GM19238 (cell line): ENCODE measurements at regions not wholly inside any gene's neighbourhood (a gene's known extent, or its start where the extent isn't known, plus 50 kb on each side); places are given as distances from the start of the nearest gene placed in this dataset.

Experiments used
- DNase-seq: peaks from one replicate; pipeline ENCODE4 v3.0.0; 2011; ENCODE audit warnings: low spot score; ENCODE audit not compliant: insufficient read length

GRCh38 chr6:126804332-126805064, 314.0 kb upstream of the RSPO3 start:
- DNase-seq = peak; percentile 2

- DNase-seq = no peak
Measured at GRCh38 chr6:126805861-126806260, 312.6 kb upstream of the RSPO3 start.

- no peak for DNase-seq
Measured at GRCh38 chr6:126807876-126808275, 310.6 kb upstream of the RSPO3 start.

- no peak for DNase-seq
Measured at GRCh38 chr6:126811321-126811720, 307.1 kb upstream of the RSPO3 start.

- no peak for DNase-seq
Measured at GRCh38 chr6:126812010-126812409, 306.5 kb upstream of the RSPO3 start.

GRCh38 chr6:126812651-126813050, 305.8 kb upstream of the RSPO3 start:
- no peak for DNase-seq

GRCh38 chr6:126820634-126821033, 297.8 kb upstream of the RSPO3 start:
- DNase-seq = no peak

- DNase-seq = no peak
Measured at GRCh38 chr6:126821706-126822105, 296.8 kb upstream of the RSPO3 start.

GRCh38 chr6:126824226-126824625, 294.2 kb upstream of the RSPO3 start:
- DNase-seq = no peak

- DNase-seq = no peak
Measured at GRCh38 chr6:126824815-126825214, 293.7 kb upstream of the RSPO3 start.

- DNase-seq = no peak
Measured at GRCh38 chr6:126826166-126826714, 292.2 kb upstream of the RSPO3 start.

GRCh38 chr6:126831461-126831860, 287.0 kb upstream of the RSPO3 start:
- DNase-seq = no peak

- DNase-seq = no peak
Measured at GRCh38 chr6:126842769-126843168, 275.7 kb upstream of the RSPO3 start.

- DNase-seq = no peak
Measured at GRCh38 chr6:126848119-126848518, 270.4 kb upstream of the RSPO3 start.

GRCh38 chr6:126867641-126868040, 250.8 kb upstream of the RSPO3 start:
- DNase-seq = no peak

GRCh38 chr6:126873351-126873750, 245.1 kb upstream of the RSPO3 start:
- DNase-seq = no peak

- DNase-seq = no peak
Measured at GRCh38 chr6:126873791-126874190, 244.7 kb upstream of the RSPO3 start.

- DNase-seq = no peak
Measured at GRCh38 chr6:126876446-126876845, 242.0 kb upstream of the RSPO3 start.

GRCh38 chr6:126880964-126881363, 237.5 kb upstream of the RSPO3 start:
- no peak for DNase-seq

GRCh38 chr6:126886106-126886505, 232.4 kb upstream of the RSPO3 start:
- DNase-seq = no peak

GRCh38 chr6:126888727-126889725, 229.4 kb upstream of the RSPO3 start:
- no peak for DNase-seq

- DNase-seq = no peak
Measured at GRCh38 chr6:126890055-126890454, 228.4 kb upstream of the RSPO3 start.
